GM12878 (cell line): ENCODE measurements at regions not wholly inside any gene's neighbourhood (a gene's known extent, or its start where the extent isn't known, plus 50 kb on each side); places are given as distances from the start of the nearest gene placed in this dataset.

Experiments used
- CUX1 ChIP-seq: IDR thresholded peaks from 2 replicates; pipeline ENCODE4 v1.6.1; 2012; ENCODE audit warnings: improper control_type of control experiment, low read depth, low read length; ENCODE audit not compliant: insufficient replicate concordance
- HDAC2 ChIP-seq: fragments of 200-600 bp; sonication (generic); IDR thresholded peaks from 2 replicates; pipeline ENCODE4 v1.6.1; 2017
- HDGF ChIP-seq: fragments of 450-650 bp; IDR thresholded peaks from 2 replicates; pipeline ENCODE4 v1.6.1; 2016; ENCODE audit warnings: antibody characterized with exemption
- NR2C2 ChIP-seq: IDR thresholded peaks from 2 replicates; pipeline ENCODE4 v1.6.1; 2011; ENCODE audit warnings: borderline replicate concordance, low read depth; ENCODE audit not compliant: control insufficient read depth, insufficient read length
- SIX5 ChIP-seq: IDR thresholded peaks from 2 replicates; pipeline ENCODE4 v1.6.1; 2011; ENCODE audit warnings: mild to moderate bottlenecking, low read depth, low read length, moderate library complexity; ENCODE audit not compliant: severe bottlenecking
- ZNF687 ChIP-seq: fragments of 450-650 bp; IDR thresholded peaks from 2 replicates; pipeline ENCODE4 v1.6.1; 2017; ENCODE audit warnings: mild to moderate bottlenecking, moderate library complexity
- ZZZ3 ChIP-seq: IDR thresholded peaks from 2 replicates; pipeline ENCODE4 v1.6.1; 2011; ENCODE audit warnings: low read depth; ENCODE audit not compliant: control insufficient read depth, insufficient read length

- no peak for TF ChIP-seq CUX1
- TF ChIP-seq NR2C2 = no peak
- TF ChIP-seq ZZZ3 = no peak
- no peak for TF ChIP-seq ZNF687
- no peak for TF ChIP-seq HDAC2
- no peak for TF ChIP-seq SIX5
- no peak for TF ChIP-seq HDGF
- TF ChIP-seq, all 136 proteins: peak for 0
Observed at GRCh38 chr2:8095978-8096377, 585.9 kb upstream of the ID2 start (continued).
